LNCaP clone FGC (cell line): ENCODE measurements at regions not wholly inside any gene's neighbourhood (a gene's known extent, or its start where the extent isn't known, plus 50 kb on each side); places are given as distances from the start of the nearest gene placed in this dataset.

ENCODE experiments used
- DNase-seq: peaks from one replicate; pipeline ENCODE4 v3.0.0-alpha.2; 2011; ENCODE audit warnings: low read depth
- H3K4me3 ChIP-seq: 2 replicates; pipeline ENCODE4 v1.5.1; 2011; ENCODE audit warnings: mild to moderate bottlenecking, low read depth, low read length, control low read depth
- CTCF ChIP-seq: IDR thresholded peaks from 2 replicates; pipeline ENCODE4 v1.5.1; 2012; ENCODE audit warnings: mild to moderate bottlenecking; ENCODE audit not compliant: control insufficient read depth, insufficient read depth; ENCODE audit errors: extremely low read depth

GRCh38 chr1:68651115-68651514, 154.2 kb upstream of the DEPDC1 start:
- TF ChIP-seq CTCF, result no peak
- no peak for DNase-seq
- no peak overlapping the region for H3K4me3 ChIP-seq

DNA sequence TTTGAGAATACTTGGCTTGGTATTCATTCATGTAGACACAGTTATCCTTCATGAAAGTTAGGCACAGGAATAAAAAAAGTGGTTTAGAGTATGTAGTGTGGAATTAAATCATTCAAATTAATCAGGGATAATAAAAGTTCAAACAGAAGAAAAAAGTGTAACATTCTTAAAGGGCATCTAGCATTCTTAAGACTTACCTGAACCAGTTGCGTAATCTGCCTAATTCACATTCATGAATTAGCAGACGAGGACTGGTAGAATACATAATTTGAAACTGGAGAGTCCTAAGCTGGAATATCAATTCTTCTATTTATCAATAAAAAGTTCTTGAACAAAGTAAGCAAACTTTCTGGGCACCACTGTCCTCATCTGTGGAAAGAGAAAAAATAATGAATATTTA, 157.0 kb upstream of the DEPDC1 start:
- DNase-seq, result no peak
- no peak overlapping the region for H3K4me3 ChIP-seq
- no peak for TF ChIP-seq CTCF

DNA sequence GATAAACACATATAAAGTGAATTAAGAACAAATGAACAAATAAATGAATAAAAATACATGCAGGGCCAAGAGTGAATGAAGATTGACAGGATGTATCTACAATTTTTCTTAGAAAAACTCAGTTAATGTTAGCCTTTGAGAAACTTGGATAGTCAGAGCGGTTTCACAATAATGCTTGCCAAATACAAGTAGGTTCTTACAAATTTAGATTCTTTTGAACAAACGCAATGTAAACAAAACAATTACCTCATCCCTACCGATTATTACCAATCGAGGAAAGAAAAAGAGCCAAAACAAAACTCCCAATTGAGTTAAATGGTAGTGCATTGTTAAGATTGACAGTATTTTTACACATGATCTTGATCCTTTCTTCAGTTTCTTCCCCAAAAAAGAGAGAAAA, 176.9 kb upstream of the DEPDC1 start:
- no peak overlapping the region for H3K4me3 ChIP-seq
- no peak for TF ChIP-seq CTCF
- DNase-seq, result no peak

DNA sequence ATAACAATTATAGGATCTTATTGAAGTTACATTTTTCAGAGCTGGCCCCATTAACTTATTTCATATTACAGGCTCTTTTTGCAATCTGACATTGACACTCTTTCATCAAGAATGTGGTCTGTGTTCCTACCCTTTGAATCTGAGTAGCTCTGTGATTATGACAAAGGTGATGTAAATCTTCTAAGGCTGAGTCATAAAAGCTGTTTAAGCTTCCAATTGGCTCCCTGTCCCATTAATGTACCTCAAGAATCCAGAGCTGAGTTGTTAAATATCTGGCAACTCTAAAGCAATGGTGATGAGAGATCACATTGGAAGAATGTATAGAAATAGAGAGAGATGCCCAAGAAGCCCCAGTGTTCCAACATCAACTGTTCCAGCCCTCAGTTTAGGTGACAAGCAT, 178.5 kb upstream of the DEPDC1 start:
- no peak for DNase-seq
- H3K4me3 ChIP-seq, result no peak overlapping the region
- no peak for TF ChIP-seq CTCF

GRCh38 chr1:68677684-68678351, 180.9 kb upstream of the DEPDC1 start:
- H3K4me3 ChIP-seq, result no peak overlapping the region
- TF ChIP-seq CTCF, result no peak
- no peak for DNase-seq

DNA sequence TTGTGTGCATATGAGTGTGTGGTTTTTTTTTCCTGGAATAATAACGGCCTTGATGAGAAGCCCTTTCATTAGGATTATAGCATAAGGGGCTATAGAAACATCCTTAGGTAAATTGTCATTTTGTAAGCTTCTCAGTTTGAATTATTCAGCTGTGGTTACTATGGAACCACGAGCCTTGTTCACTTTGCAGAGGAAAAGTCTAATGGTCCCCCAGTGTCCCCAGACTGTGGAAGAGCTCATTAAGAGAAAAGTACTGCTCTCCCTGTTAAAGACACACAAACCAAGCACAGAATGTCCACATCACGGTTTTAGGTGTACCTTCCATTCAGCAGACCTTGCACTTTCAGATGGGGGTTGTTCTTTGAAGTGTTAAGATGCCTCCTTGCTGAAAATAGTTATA, 199.3 kb upstream of the DEPDC1 start:
- no peak overlapping the region for H3K4me3 ChIP-seq
- DNase-seq, result no peak
- no peak for TF ChIP-seq CTCF

DNA sequence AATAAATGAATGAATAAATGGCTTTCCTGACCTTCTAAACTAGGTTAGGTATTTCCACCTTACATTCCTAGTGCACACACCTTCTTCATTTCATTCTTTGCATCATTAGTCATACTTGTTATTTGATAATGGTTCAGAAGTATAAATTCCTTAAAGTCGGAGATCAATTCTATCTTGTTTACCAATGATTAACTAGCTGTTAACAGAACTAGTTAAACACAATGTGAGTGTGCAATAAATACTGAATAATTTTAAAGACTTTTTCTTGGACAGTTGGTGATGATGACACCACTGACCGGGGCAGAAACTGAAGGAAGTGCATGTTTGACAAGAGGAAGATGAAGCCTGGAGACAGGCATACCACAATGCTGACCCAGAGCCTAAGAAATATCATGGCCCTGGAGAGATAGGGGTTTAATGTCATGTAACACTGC, 207.1 kb upstream of the DEPDC1 start:
- DNase-seq, result peak; percentile 11
- H3K4me3 ChIP-seq, result no peak overlapping the region
- TF ChIP-seq CTCF, result no peak
